ENCODE measurements at regions not wholly inside any gene's neighbourhood (a gene's known extent, or its start where the extent isn't known, plus 50 kb on each side); places are given as distances from the start of the nearest gene placed in this dataset.

DNA sequence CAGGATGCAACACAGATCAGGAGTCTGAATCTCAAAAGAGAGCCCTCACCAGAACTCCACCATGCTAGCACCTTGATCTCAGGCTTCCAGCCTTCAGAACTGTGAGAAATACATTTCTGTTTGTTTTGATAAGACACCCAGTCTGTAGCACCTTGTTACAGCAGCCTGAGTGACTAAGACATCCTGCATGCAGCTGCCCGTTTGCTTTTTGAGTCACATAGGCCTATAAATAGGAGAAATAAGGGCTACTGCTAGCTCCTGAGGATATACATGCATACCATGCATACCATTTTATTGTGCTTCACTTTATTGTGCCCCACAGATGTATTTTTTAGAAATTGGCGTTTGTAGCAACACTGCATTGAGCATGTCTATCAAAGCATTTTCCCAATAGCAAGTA lies 337.8 kb downstream of the CDH2 start:
- no CpG with 5 or more reads among the region's 2 CpGs for WGBS, 2 donors (ENCODE audit: extremely low coverage in 2 of 2, insufficient read length in 2 of 2, insufficient replicate concordance in 1 of 2)
- Histone ChIP-seq H3K27me3 (ENCODE audit: control insufficient read depth in 3 of 3, insufficient read depth in 3 of 3, low read depth in 1 of 3, low read length in 3 of 3) (no peaks in the 10 kb centered on the region), H4K8ac (ENCODE audit: low read depth, low read length) (no peak overlapping the region)

DNA sequence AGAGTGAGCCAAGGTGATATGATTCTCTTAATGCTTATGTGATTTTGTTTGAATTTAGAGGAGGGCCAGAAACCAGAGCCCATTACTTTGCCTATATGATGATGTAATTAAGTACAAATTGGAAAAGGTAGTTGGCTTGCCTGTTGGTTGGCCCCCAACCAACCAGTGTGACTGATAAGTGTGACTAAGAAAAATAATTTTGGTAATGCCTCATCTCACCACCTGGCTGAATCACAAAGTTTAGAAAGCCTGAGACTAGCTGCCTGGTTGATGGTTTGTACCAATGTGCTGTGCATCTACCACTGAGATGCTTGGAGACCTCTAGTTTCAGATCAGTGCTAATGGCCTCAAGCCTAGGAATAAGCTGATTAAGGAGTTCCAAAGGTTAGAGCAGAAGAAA lies 338.7 kb downstream of the CDH2 start:
- H3K14ac ChIP-seq (ENCODE audit: low read length), result no peak overlapping the region
- H4K8ac ChIP-seq (ENCODE audit: low read depth, low read length), result no peak overlapping the region
- H2BK12ac ChIP-seq (ENCODE audit: low read length), result no peak overlapping the region
- no peak overlapping the region for H2AK5ac ChIP-seq (ENCODE audit: low read depth, low read length)
- no peak overlapping the region for H2BK120ac ChIP-seq (ENCODE audit: low read depth, low read length)
- no peak overlapping the region for H4K91ac ChIP-seq (ENCODE audit: low read depth, low read length, poor library complexity)
- no peaks in the 10 kb centered on the region for H3K4me1 ChIP-seq (ENCODE audit: control insufficient read depth in 2 of 2, insufficient read depth in 1 of 2, low read depth in 1 of 2, low read length in 2 of 2)
- no peak overlapping the region for H3K23ac ChIP-seq (ENCODE audit: low read depth, low read length, poor library complexity)
- no peaks in the 10 kb centered on the region for H3K36me3 ChIP-seq (replicated peaks in 1 of 2; ENCODE audit: control insufficient read depth in 2 of 2, insufficient read depth in 2 of 2, low read length in 2 of 2)
- H3K27ac ChIP-seq (replicated peaks; ENCODE audit: low read length), result no peak overlapping the region
- H3K4ac ChIP-seq (ENCODE audit: low read length), result no peak overlapping the region
- no peaks in the 10 kb centered on the region for H3K27me3 ChIP-seq (ENCODE audit: control insufficient read depth in 3 of 3, insufficient read depth in 3 of 3, low read depth in 1 of 3, low read length in 3 of 3)
- no peak overlapping the region for H2AFZ ChIP-seq (ENCODE audit: low read length)
- H2BK15ac ChIP-seq (ENCODE audit: low read length), result no peak overlapping the region
- H3K9me3 ChIP-seq (replicated peaks in 1 of 2; ENCODE audit: control insufficient read depth in 2 of 2, insufficient read depth in 1 of 2, low read depth in 1 of 2, low read length in 2 of 2), result peaks cover 0 to 4% of the 10 kb centered on the region in 2 donors
- H3K9ac ChIP-seq (ENCODE audit: low read depth, low read length, poor library complexity), result no peak overlapping the region
- H2BK5ac ChIP-seq (ENCODE audit: low read length), result no peak overlapping the region
- no peak for DNase-seq (ENCODE audit: low spot score)
- no peak overlapping the region for H3K4me2 ChIP-seq (ENCODE audit: insufficient read depth, low read length, poor library complexity, severe bottlenecking)
- no peak overlapping the region for H3K18ac ChIP-seq (ENCODE audit: low read length)
- H3K79me1 ChIP-seq (ENCODE audit: low read depth, low read length), result no peaks in the 10 kb centered on the region
- no peak overlapping the region for H3K4me3 ChIP-seq (ENCODE audit: low read length in 2 of 2)

More for the DNA sequence above, 337.8 kb downstream of the CDH2 start:
- no peak for DNase-seq (ENCODE audit: low spot score)
- Histone ChIP-seq H3K79me1 (ENCODE audit: low read depth, low read length) (no peaks in the 10 kb centered on the region), H4K91ac (ENCODE audit: low read depth, low read length, poor library complexity) (no peak overlapping the region), H3K9me3 (replicated peaks in 1 of 2; ENCODE audit: control insufficient read depth in 2 of 2, insufficient read depth in 1 of 2, low read depth in 1 of 2, low read length in 2 of 2) (peaks cover 0 to 4% of the 10 kb centered on the region in 2 donors), H3K27ac (replicated peaks; ENCODE audit: low read length) (no peak overlapping the region), H3K4ac (ENCODE audit: low read length) (no peak overlapping the region), H3K23ac (ENCODE audit: low read depth, low read length, poor library complexity) (no peak overlapping the region), H2AFZ (ENCODE audit: low read length) (peak overlapping the region; percentile 15), H2AK5ac (ENCODE audit: low read depth, low read length) (no peak overlapping the region), H2BK15ac (ENCODE audit: low read length) (no peak overlapping the region), H3K4me3 (ENCODE audit: low read length in 2 of 2) (no peak overlapping the region), H3K4me2 (ENCODE audit: insufficient read depth, low read length, poor library complexity, severe bottlenecking) (no peak overlapping the region), H3K9ac (ENCODE audit: low read depth, low read length, poor library complexity) (no peak overlapping the region), H2BK120ac (ENCODE audit: low read depth, low read length) (no peak overlapping the region), H2BK5ac (ENCODE audit: low read length) (no peak overlapping the region), H3K14ac (ENCODE audit: low read length) (no peak overlapping the region), H3K18ac (ENCODE audit: low read length) (no peak overlapping the region), H3K4me1 (ENCODE audit: control insufficient read depth in 2 of 2, insufficient read depth in 1 of 2, low read depth in 1 of 2, low read length in 2 of 2) (no peaks in the 10 kb centered on the region), H2BK12ac (ENCODE audit: low read length) (no peak overlapping the region), H3K36me3 (replicated peaks in 1 of 2; ENCODE audit: control insufficient read depth in 2 of 2, insufficient read depth in 2 of 2, low read length in 2 of 2) (no peaks in the 10 kb centered on the region)

DNA sequence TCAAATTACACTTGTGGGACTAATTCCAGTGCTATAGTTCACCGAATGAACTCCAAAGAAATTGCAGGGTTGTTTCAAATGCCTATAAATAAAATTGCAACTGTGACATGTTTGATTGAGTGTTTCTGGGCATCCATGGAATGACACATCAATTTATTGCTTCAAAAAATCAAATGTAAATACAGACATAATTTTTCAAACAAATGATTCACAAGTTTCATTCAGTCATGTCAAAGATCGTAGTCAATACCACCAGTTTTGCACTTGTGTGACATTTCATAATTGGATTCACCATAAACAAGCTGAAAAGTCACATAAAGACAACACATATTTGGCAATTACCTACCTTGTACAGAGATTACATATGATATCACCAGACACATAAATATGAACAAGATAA lies 350.8 kb downstream of the CDH2 start:
- no peak overlapping the region for H3K9ac ChIP-seq (ENCODE audit: low read depth, low read length, poor library complexity)
- no peaks in the 10 kb centered on the region for H3K27me3 ChIP-seq (ENCODE audit: control insufficient read depth in 3 of 3, insufficient read depth in 3 of 3, low read depth in 1 of 3, low read length in 3 of 3)
- no peak for DNase-seq (ENCODE audit: low spot score)
- no peaks in the 10 kb centered on the region for H3K79me1 ChIP-seq (ENCODE audit: low read depth, low read length)
- H3K4me1 ChIP-seq (ENCODE audit: control insufficient read depth in 2 of 2, insufficient read depth in 1 of 2, low read depth in 1 of 2, low read length in 2 of 2), result peaks cover 3 to 24% of the 10 kb centered on the region in 2 donors
- no peak overlapping the region for H3K4ac ChIP-seq (ENCODE audit: low read length)
- H4K91ac ChIP-seq (ENCODE audit: low read depth, low read length, poor library complexity), result no peak overlapping the region
- no peaks in the 10 kb centered on the region for H3K36me3 ChIP-seq (replicated peaks in 1 of 2; ENCODE audit: control insufficient read depth in 2 of 2, insufficient read depth in 2 of 2, low read length in 2 of 2)
- no peak overlapping the region for H2AFZ ChIP-seq (ENCODE audit: low read length)
- H2BK15ac ChIP-seq (ENCODE audit: low read length), result no peak overlapping the region
- peaks cover 1 to 3% of the 10 kb centered on the region in 2 donors for H3K9me3 ChIP-seq (replicated peaks in 1 of 2; ENCODE audit: control insufficient read depth in 2 of 2, insufficient read depth in 1 of 2, low read depth in 1 of 2, low read length in 2 of 2)
- peak overlapping the region; percentile 73 for H3K27ac ChIP-seq (replicated peaks; ENCODE audit: low read length)
- no peak overlapping the region for H2BK12ac ChIP-seq (ENCODE audit: low read length)
- no peak overlapping the region for H2AK5ac ChIP-seq (ENCODE audit: low read depth, low read length)
- H2BK5ac ChIP-seq (ENCODE audit: low read length), result no peak overlapping the region
- no CpG with 5 or more reads among the region's 2 CpGs for WGBS, 2 donors (ENCODE audit: extremely low coverage in 2 of 2, insufficient read length in 2 of 2, insufficient replicate concordance in 1 of 2)
- H4K8ac ChIP-seq (ENCODE audit: low read depth, low read length), result no peak overlapping the region
- H3K4me3 ChIP-seq (ENCODE audit: low read length in 2 of 2), result no peak overlapping the region
- H2BK120ac ChIP-seq (ENCODE audit: low read depth, low read length), result no peak overlapping the region
- no peak overlapping the region for H3K14ac ChIP-seq (ENCODE audit: low read length)
- H3K18ac ChIP-seq (ENCODE audit: low read length), result no peak overlapping the region
- H3K4me2 ChIP-seq (ENCODE audit: insufficient read depth, low read length, poor library complexity, severe bottlenecking), result no peak overlapping the region
- no peak overlapping the region for H3K23ac ChIP-seq (ENCODE audit: low read depth, low read length, poor library complexity)

DNA sequence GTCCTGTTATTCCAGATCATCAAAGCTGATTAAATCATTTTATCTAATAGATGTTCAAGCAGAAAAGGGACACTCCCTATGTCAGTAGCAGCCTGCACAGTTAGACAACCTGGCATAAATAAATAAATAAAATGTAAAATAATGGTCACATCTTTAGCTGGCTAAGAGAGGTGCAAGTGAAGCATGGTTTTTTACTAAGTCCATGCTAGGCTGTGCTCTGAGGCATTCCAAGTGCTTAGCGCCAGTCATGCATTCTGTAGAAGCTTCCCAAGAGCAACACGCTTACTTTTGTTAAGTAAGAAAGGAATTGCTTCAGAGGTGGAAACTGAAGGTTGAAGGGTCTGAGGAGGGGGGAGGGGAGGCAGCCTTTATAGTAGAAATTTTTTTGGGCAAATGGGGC lies 351.2 kb downstream of the CDH2 start:
- H4K8ac ChIP-seq (ENCODE audit: low read depth, low read length), result no peak overlapping the region
- no peaks in the 10 kb centered on the region for H3K79me1 ChIP-seq (ENCODE audit: low read depth, low read length)
- no peak overlapping the region for H3K4ac ChIP-seq (ENCODE audit: low read length)
- no CpG with 5 or more reads among the region's 2 CpGs for WGBS, 2 donors (ENCODE audit: extremely low coverage in 2 of 2, insufficient read length in 2 of 2, insufficient replicate concordance in 1 of 2)
- DNase-seq (ENCODE audit: low spot score), result peak; percentile 33
- H3K36me3 ChIP-seq (replicated peaks in 1 of 2; ENCODE audit: control insufficient read depth in 2 of 2, insufficient read depth in 2 of 2, low read length in 2 of 2), result no peaks in the 10 kb centered on the region
- peaks cover 1 to 3% of the 10 kb centered on the region in 2 donors for H3K9me3 ChIP-seq (replicated peaks in 1 of 2; ENCODE audit: control insufficient read depth in 2 of 2, insufficient read depth in 1 of 2, low read depth in 1 of 2, low read length in 2 of 2)
- no peak overlapping the region for H3K9ac ChIP-seq (ENCODE audit: low read depth, low read length, poor library complexity)
- no peak overlapping the region for H2AK5ac ChIP-seq (ENCODE audit: low read depth, low read length)
- H2AFZ ChIP-seq (ENCODE audit: low read length), result peak overlapping the region; percentile 27
- no peak overlapping the region for H3K4me3 ChIP-seq (ENCODE audit: low read length in 2 of 2)
- H2BK15ac ChIP-seq (ENCODE audit: low read length), result no peak overlapping the region
- no peak overlapping the region for H3K4me2 ChIP-seq (ENCODE audit: insufficient read depth, low read length, poor library complexity, severe bottlenecking)
- H2BK5ac ChIP-seq (ENCODE audit: low read length), result no peak overlapping the region
- no peak overlapping the region for H4K91ac ChIP-seq (ENCODE audit: low read depth, low read length, poor library complexity)
- H3K27ac ChIP-seq (replicated peaks; ENCODE audit: low read length), result peak overlapping the region; percentile 73
- H2BK12ac ChIP-seq (ENCODE audit: low read length), result no peak overlapping the region
- no peak overlapping the region for H3K18ac ChIP-seq (ENCODE audit: low read length)
- H3K4me1 ChIP-seq (ENCODE audit: control insufficient read depth in 2 of 2, insufficient read depth in 1 of 2, low read depth in 1 of 2, low read length in 2 of 2), result peaks cover 3 to 24% of the 10 kb centered on the region in 2 donors
- no peaks in the 10 kb centered on the region for H3K27me3 ChIP-seq (ENCODE audit: control insufficient read depth in 3 of 3, insufficient read depth in 3 of 3, low read depth in 1 of 3, low read length in 3 of 3)
- H2BK120ac ChIP-seq (ENCODE audit: low read depth, low read length), result no peak overlapping the region
- H3K14ac ChIP-seq (ENCODE audit: low read length), result no peak overlapping the region
- H3K23ac ChIP-seq (ENCODE audit: low read depth, low read length, poor library complexity), result no peak overlapping the region

Measured in neuronal stem cell (in vitro differentiated cells).